HCT116 (cell line): ENCODE measurements at regions not wholly inside any gene's neighbourhood (a gene's known extent, or its start where the extent isn't known, plus 50 kb on each side); places are given as distances from the start of the nearest gene placed in this dataset.

Experiments used
- ATAC-seq: fragments of 200-7000 bp; cut with Tn5 transposase; 2 replicates; pipeline ENCODE4 v1.9.1; 2020; ENCODE audit warnings: mild to moderate bottlenecking, moderate library complexity
- BruUV-seq: library from RNA; stranded (reverse); fragments of 400-500 nt; replicated peaks from 2 replicates; lab custom pipeline; 2021; lab: Mats Ljungman, UMichigan
- CTCF ChIA-PET: fragments of 300-600 bp; sonication (Branson Sonifier 250); formaldehyde crosslinking; loops from one replicate; lab custom pipeline; 2021; ENCODE audit warnings: antibody characterized with exemption; lab: Charles Lee
- POLR2A ChIA-PET: fragments of 300-600, 350-600 bp; sonication (Branson Sonifier 250); formaldehyde crosslinking; loops from one replicate; lab custom pipeline; 2021; ENCODE audit warnings: antibody characterized with exemption; lab: Charles Lee
- RAD21 ChIA-PET, 2 experiments: fragments of 300-600 bp; sonication (Branson Sonifier 250); formaldehyde crosslinking; loops; one replicate each; lab custom pipeline; 2023; ENCODE audit warnings: low total read pairs in 2 of 2; ENCODE audit not compliant: uncharacterized antibody in 2 of 2, unreplicated experiment in 2 of 2, low non-redundant PET in 1 of 2; lab: Charles Lee
- DNase-seq: peaks from one replicate; pipeline ENCODE4 v3.0.0-alpha.2; 2010; ENCODE audit warnings: low read depth, low spot score
- H2AFZ ChIP-seq: fragments of 200-600 bp; shearing (Covaris generic), sonication (generic); 2 replicates; pipeline ENCODE4 v1.6.1; 2017; ENCODE audit warnings: low read depth, mixed run types, mixed read lengths, antibody characterized with exemption, low read length; ENCODE audit not compliant: poor library complexity, severe bottlenecking
- H3K27ac ChIP-seq: 2 replicates; pipeline ENCODE4 v1.5.1; 2012; ENCODE audit warnings: low read depth, low read length
- H3K27me3 ChIP-seq: fragments of 200-600 bp; sonication (generic); 2 replicates; pipeline ENCODE4 v1.6.1; 2016; ENCODE audit warnings: mixed run types, low read length, mixed read lengths; ENCODE audit not compliant: insufficient read depth
- H3K36me3 ChIP-seq, 2 experiments: fragments of 200-500 bp in 1 of 2; fragments of 200-600 bp in 1 of 2; sonication (Bioruptor generic) in 1 of 2; sonication (generic) in 1 of 2; 2 replicates each; pipeline versions ENCODE4 v1.5.1 to v1.6.1; 2014 to 2016; ENCODE audit warnings: low read length in 2 of 2, inconsistent platforms in 1 of 2, mixed read lengths in 1 of 2, mixed run types in 1 of 2; ENCODE audit not compliant: insufficient read depth in 2 of 2, control insufficient read depth in 1 of 2
- H3K4me1 ChIP-seq, 2 experiments: fragments of 200-600 bp in 1 of 2; sonication (generic) in 1 of 2; 2 replicates each; pipeline versions ENCODE4 v1.5.1 to v1.6.1; 2012 to 2017; ENCODE audit warnings: low read length in 2 of 2, inconsistent platforms in 1 of 2, mild to moderate bottlenecking in 1 of 2, mixed read lengths in 1 of 2, mixed run types in 1 of 2, moderate library complexity in 1 of 2; ENCODE audit not compliant: insufficient read depth in 2 of 2, control insufficient read depth in 1 of 2
- H3K4me2 ChIP-seq: fragments of 200-600 bp; sonication (generic); 2 replicates; pipeline ENCODE4 v1.6.1; 2017; ENCODE audit warnings: mixed run types, low read length, mixed read lengths
- H3K4me3 ChIP-seq, 2 experiments: fragments of 200-600 bp in 1 of 2; sonication (generic) in 1 of 2; replicated peaks in 1 of 2; 2 replicates each; pipeline ENCODE4 v1.5.1; 2011 to 2016; ENCODE audit warnings: low read length in 2 of 2, control low read depth in 1 of 2, low read depth in 1 of 2, mild to moderate bottlenecking in 1 of 2, mixed read lengths in 1 of 2, mixed run types in 1 of 2
- H3K79me2 ChIP-seq: fragments of 200-600 bp; sonication (generic); 2 replicates; pipeline ENCODE4 v1.6.1; 2017; ENCODE audit warnings: mild to moderate bottlenecking, mixed run types, low read length, moderate library complexity, mixed read lengths; ENCODE audit not compliant: insufficient read depth
- H3K9ac ChIP-seq: fragments of 200-600 bp; sonication (generic); 2 replicates; pipeline ENCODE4 v1.6.1; 2016; ENCODE audit warnings: low read length, mixed read lengths
- H3K9me2 ChIP-seq: fragments of 200-600 bp; sonication (generic), shearing (Covaris generic); 2 replicates; pipeline ENCODE4 v1.6.1; 2017; ENCODE audit warnings: mixed run types, mild to moderate bottlenecking, moderate library complexity; ENCODE audit not compliant: insufficient read depth
- H3K9me3 ChIP-seq, 2 experiments: fragments of 200-500 bp in 1 of 2; fragments of 200-600 bp in 1 of 2; sonication (Bioruptor generic) in 1 of 2; sonication (generic) in 1 of 2; 2 replicates each; pipeline ENCODE4 v1.6.1; 2014 to 2017; ENCODE audit warnings: low read length in 2 of 2, mixed read lengths in 2 of 2, inconsistent platforms in 1 of 2, low read depth in 1 of 2, mild to moderate bottlenecking in 1 of 2, mixed run types in 1 of 2, moderate library complexity in 1 of 2; ENCODE audit not compliant: control insufficient read depth in 1 of 2, insufficient read depth in 1 of 2
- H4K20me1 ChIP-seq: fragments of 200-600 bp; sonication (generic), shearing (Covaris generic); 2 replicates; pipeline ENCODE4 v1.6.1; 2017; ENCODE audit warnings: mixed run types, mild to moderate bottlenecking, moderate library complexity; ENCODE audit not compliant: insufficient read depth
- ATF3 ChIP-seq: IDR thresholded peaks from 2 replicates; pipeline ENCODE4 v1.6.1; 2012
- CTCF ChIP-seq, 3 experiments: fragments of 200-600 bp in 1 of 3; sonication (generic) in 1 of 3; IDR thresholded peaks in 2 of 3; conservative IDR thresholded peaks in 1 of 3; 2 replicates each; pipeline ENCODE4 v1.5.1; 2012 to 2017; ENCODE audit warnings: low read depth in 2 of 3, low read length in 2 of 3, antibody characterized with exemption in 1 of 3, borderline replicate concordance in 1 of 3, control low read depth in 1 of 3, mild to moderate bottlenecking in 1 of 3, mixed read lengths in 1 of 3, mixed run types in 1 of 3, moderate library complexity in 1 of 3; ENCODE audit not compliant: insufficient read depth in 1 of 3
- EGR1 ChIP-seq: IDR thresholded peaks from 2 replicates; pipeline ENCODE4 v1.6.1; 2012; ENCODE audit warnings: low read depth
- FOSL1 ChIP-seq: IDR thresholded peaks from 2 replicates; pipeline ENCODE4 v1.6.1; 2012; ENCODE audit warnings: low read depth
- JUND ChIP-seq: IDR thresholded peaks from 2 replicates; pipeline ENCODE4 v1.6.1; 2012
- MAX ChIP-seq: IDR thresholded peaks from 2 replicates; pipeline ENCODE4 v1.6.1; 2012
- YY1 ChIP-seq: IDR thresholded peaks from 2 replicates; pipeline ENCODE4 v1.6.1; 2011; ENCODE audit warnings: low read length, low read depth, moderate library complexity, mild to moderate bottlenecking; ENCODE audit not compliant: insufficient replicate concordance; ENCODE audit errors: extremely low read depth
- ZFX ChIP-seq: fragments of 450-650 bp; IDR thresholded peaks from 2 replicates; pipeline ENCODE4 v1.6.1; 2017
- intact Hi-C: fragments of 100-400 bp; cut with micrococcal nuclease; formaldehyde crosslinking; loops from 2 replicates; pipeline ENCODE4 v1.10.0; 2022

GRCh38 chr2:66665124-66665984, 230.4 kb downstream of the MEIS1 start:
- H3K36me3 ChIP-seq = no peaks in the 10 kb centered on the region
- intact Hi-C loops = no loop called here
- H4K20me1 ChIP-seq = no peaks in the 10 kb centered on the region
- ATAC-seq (no peak), DNase-seq (no peak)
- TF ChIP-seq YY1 (no peak), ATF3 (no peak), ZFX (no peak), JUND (no peak), MAX (no peak), CTCF (IDR thresholded peaks at IDR 0.05 in 2 of 3, conservative IDR thresholded peaks at IDR 0.05 in 1 of 3; ENCODE audit: borderline replicate concordance in 1 of 3, insufficient read depth in 1 of 3, low read depth in 2 of 3, low read length in 2 of 3) (no peak), FOSL1 (no peak), EGR1 (no peak)
- H3K27ac ChIP-seq = no peak overlapping the region
- H3K4me2 ChIP-seq = no peak overlapping the region
- H3K9me2 ChIP-seq = no peaks in the 10 kb centered on the region
- H3K79me2 ChIP-seq = no peaks in the 10 kb centered on the region
- H3K4me1 ChIP-seq = no peaks in the 10 kb centered on the region
- ChIA-PET RAD21 (no interaction called here), POLR2A (no interaction called here), CTCF (no interaction called here)
- no peaks in the 10 kb centered on the region for H3K27me3 ChIP-seq
- peaks cover 0 to 3% of the 10 kb centered on the region in 2 experiments; a peak in 1 of 4 replicates for H3K9me3 ChIP-seq
- H2AFZ ChIP-seq = no peak overlapping the region
- no peak overlapping the region for H3K4me3 ChIP-seq
- H3K9ac ChIP-seq = no peak overlapping the region
- no TSS peak for BruUV-seq
